ENCODE measurements at regions not wholly inside any gene's neighbourhood (a gene's known extent, or its start where the extent isn't known, plus 50 kb on each side); places are given as distances from the start of the nearest gene placed in this dataset.

- Histone ChIP-seq H4K20me1 (ENCODE audit: insufficient read depth) (no peaks in the 10 kb centered on the region), H3K27me3 (ENCODE audit: insufficient read depth, low read length) (no peaks in the 10 kb centered on the region), H3K36me3 (ENCODE audit: control insufficient read depth in 1 of 2, insufficient read depth in 2 of 2, low read length in 2 of 2) (no peaks in the 10 kb centered on the region), H3K9ac (ENCODE audit: low read length) (no peak overlapping the region), H3K4me2 (ENCODE audit: low read length) (no peak overlapping the region), H3K4me1 (ENCODE audit: control insufficient read depth in 1 of 2, insufficient read depth in 2 of 2, low read length in 2 of 2) (no peaks in the 10 kb centered on the region), H3K4me3 (replicated peaks in 1 of 2; ENCODE audit: low read depth in 1 of 2, low read length in 2 of 2) (no peak overlapping the region), H2AFZ (ENCODE audit: low read depth, low read length, poor library complexity, severe bottlenecking) (no peak overlapping the region), H3K27ac (ENCODE audit: low read depth, low read length) (no peak overlapping the region), H3K9me2 (ENCODE audit: insufficient read depth) (0 out of 2 replicates have a peak, but pooled peaks cover 9% of the 10 kb centered on the region), H3K79me2 (ENCODE audit: insufficient read depth, low read length) (no peaks in the 10 kb centered on the region), H3K9me3 (ENCODE audit: control insufficient read depth in 1 of 2, insufficient read depth in 1 of 2, low read depth in 1 of 2, low read length in 2 of 2) (no peaks in the 10 kb centered on the region)
- DNase-seq (ENCODE audit: low read depth, low spot score): no peak
- no peak for TF ChIP-seq JUND (IDR thresholded peaks at IDR 0.05)
- TF ChIP-seq POLR2A (IDR thresholded peaks at IDR 0.05; ENCODE audit: borderline replicate concordance, extremely low read depth, insufficient read depth, insufficient read length): no peak
- no peak for TF ChIP-seq SRF (IDR thresholded peaks at IDR 0.05; ENCODE audit: low read depth)
- TF ChIP-seq CEBPB (IDR thresholded peaks at IDR 0.05; ENCODE audit: low read depth): no peak
- TF ChIP-seq TCF7L2 (IDR thresholded peaks at IDR 0.05; ENCODE audit: borderline replicate concordance, extremely low read depth, insufficient read depth, insufficient read length): no peak
- TF ChIP-seq EZH2phosphoT487 (IDR thresholded peaks at IDR 0.05; ENCODE audit: borderline replicate concordance): no peak
- TF ChIP-seq RAD21 (IDR thresholded peaks at IDR 0.05; ENCODE audit: low read depth): no peak
- TF ChIP-seq CTCF (IDR thresholded peaks at IDR 0.05 in 2 of 3, conservative IDR thresholded peaks at IDR 0.05 in 1 of 3; ENCODE audit: borderline replicate concordance in 1 of 3, insufficient read depth in 1 of 3, low read depth in 2 of 3, low read length in 2 of 3): no peak
- no peak for TF ChIP-seq YY1 (IDR thresholded peaks at IDR 0.05; ENCODE audit: extremely low read depth, insufficient replicate concordance, low read depth, low read length)
- TF ChIP-seq ZNF274 (IDR thresholded peaks at IDR 0.05; ENCODE audit: low read depth, low read length): no peak
- no peak for TF ChIP-seq MAX (IDR thresholded peaks at IDR 0.05)
- no peak for TF ChIP-seq SIN3A (IDR thresholded peaks at IDR 0.05; ENCODE audit: low read depth)
- TF ChIP-seq EGR1 (IDR thresholded peaks at IDR 0.05; ENCODE audit: low read depth): no peak
- intact Hi-C loops (cut with micrococcal nuclease): no loop called here
- ChIA-PET POLR2A (no interaction called here), RAD21 (ENCODE audit: low non-redundant PET in 1 of 2, low total read pairs in 2 of 2, uncharacterized antibody in 2 of 2, unreplicated experiment in 2 of 2) (no interaction called here), CTCF (no interaction called here)
- no TSS peak for BruUV-seq (replicated peaks)
- no peak for ATAC-seq
These were observed 187.2 kb upstream of the RBBP8 start for GRCh38 chr18:22745966-22746365.

All from HCT116 (cell line).